Smooth muscle cell (in vitro differentiated cells): ENCODE measurements at regions not wholly inside any gene's neighbourhood (a gene's known extent, or its start where the extent isn't known, plus 50 kb on each side); places are given as distances from the start of the nearest gene placed in this dataset.

Experiments used
- DNase-seq: peaks from one replicate; lab custom pipeline; 2025; ENCODE audit not compliant: unreplicated experiment; lab: John Stamatoyannopoulos, UW
- H2AFZ ChIP-seq: fragments of 200-600 bp; sonication (generic); 2 replicates; pipeline ENCODE4 v1.6.0; 2016; ENCODE audit warnings: antibody characterized with exemption, low read depth, mild to moderate bottlenecking
- H3F3A ChIP-seq: fragments of 200-600 bp; sonication (generic); 2 replicates; pipeline ENCODE4 v1.6.0; 2017; ENCODE audit warnings: antibody characterized with exemption, low read depth
- H3K27ac ChIP-seq: fragments of 200-600 bp; sonication (generic); 2 replicates; pipeline ENCODE4 v1.5.1; 2016; ENCODE audit warnings: low read depth, mild to moderate bottlenecking
- H3K27me3 ChIP-seq: fragments of 200-600 bp; sonication (generic); 2 replicates; pipeline ENCODE4 v1.6.1; 2016; ENCODE audit warnings: low read depth, mild to moderate bottlenecking
- H3K36me3 ChIP-seq: fragments of 200-600 bp; sonication (generic); 2 replicates; pipeline ENCODE4 v1.5.1; 2016; ENCODE audit warnings: low read depth
- H3K4me1 ChIP-seq: fragments of 200-600 bp; sonication (generic); 2 replicates; pipeline ENCODE4 v1.5.1; 2016; ENCODE audit warnings: low read depth
- H3K4me2 ChIP-seq: fragments of 200-600 bp; sonication (generic); 2 replicates; pipeline ENCODE4 v1.6.0; 2016; ENCODE audit warnings: mild to moderate bottlenecking
- H3K4me3 ChIP-seq: fragments of 200-600 bp; sonication (generic); 2 replicates; pipeline ENCODE4 v1.5.1; 2016; ENCODE audit warnings: mild to moderate bottlenecking
- H3K79me2 ChIP-seq: fragments of 200-600 bp; sonication (generic); 2 replicates; pipeline ENCODE4 v1.6.0; 2016; ENCODE audit warnings: low read depth, mild to moderate bottlenecking
- H3K9ac ChIP-seq: fragments of 200-600 bp; sonication (generic); 2 replicates; pipeline ENCODE4 v1.6.0; 2016; ENCODE audit warnings: low read depth
- H3K9me3 ChIP-seq: fragments of 200-600 bp; sonication (generic); replicated peaks from 2 replicates; pipeline ENCODE4 v1.5.1; 2016; ENCODE audit warnings: low read depth
- H4K20me1 ChIP-seq: fragments of 200-600 bp; sonication (generic); 2 replicates; pipeline ENCODE4 v1.6.0; 2016; ENCODE audit warnings: low read depth
- WGBS: methylation state at CpG from one replicate; pipeline ENCODE4 v1.1.7; 2016; ENCODE audit warnings: low lambda C conversion rate; 5-methylcytosine and 5-hydroxymethylcytosine counted together
- TF ChIP-seq, protein P1 (sequence below): fragments of 200-600 bp; sonication (generic); IDR thresholded peaks from 2 replicates; pipeline ENCODE4 v1.5.1; 2017; ENCODE audit warnings: borderline replicate concordance, mild to moderate bottlenecking, antibody characterized with exemption; ENCODE audit not compliant: insufficient read depth, poor library complexity, severe bottlenecking

DNA sequence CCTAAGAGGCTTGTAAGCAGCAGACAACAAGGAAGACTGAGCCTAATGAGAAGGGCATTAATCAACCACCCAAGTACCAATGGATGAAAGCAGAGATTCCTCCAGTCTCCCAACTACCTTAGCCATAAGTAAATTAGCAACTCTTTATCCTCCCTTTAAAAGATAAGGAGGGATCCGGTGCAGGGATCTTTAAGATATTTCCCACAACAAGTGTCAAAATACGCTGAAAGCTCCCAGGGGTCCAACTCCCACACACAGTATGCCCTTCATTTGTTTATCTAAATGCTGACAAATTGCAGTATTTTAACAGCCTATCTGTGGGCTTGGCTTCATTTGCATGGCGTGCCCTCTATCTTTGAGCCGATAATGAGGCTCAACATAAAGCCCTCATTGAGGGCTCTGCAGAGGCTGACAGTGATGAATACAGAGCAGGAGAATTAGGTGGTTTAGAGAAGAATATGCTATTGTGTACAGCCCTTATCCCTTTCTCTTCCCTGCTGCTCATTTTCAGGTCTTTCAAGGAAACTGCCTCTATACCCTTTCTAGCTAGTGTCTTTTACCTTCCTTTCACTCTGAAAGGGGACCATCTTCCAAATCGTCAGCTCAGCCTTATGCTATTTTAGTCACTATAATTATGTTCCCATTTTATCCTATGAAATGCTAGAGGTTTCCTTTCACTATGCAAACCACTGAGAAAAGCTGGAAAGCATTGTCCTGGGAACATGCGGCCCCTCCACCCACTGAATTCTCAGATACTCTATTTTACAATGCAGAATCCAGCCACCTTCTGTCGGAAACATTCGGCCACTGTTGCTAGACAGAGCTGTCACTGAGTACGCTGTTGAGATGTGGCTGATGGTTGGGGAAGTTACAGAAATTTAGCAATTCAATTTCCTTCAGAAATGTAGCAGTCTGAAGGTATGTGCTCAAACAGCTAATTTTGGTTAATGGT is 575.2 kb upstream of the JAG1 start:
- Histone ChIP-seq H3K36me3 (no peaks in the 10 kb centered on the region), H3K27ac (no peak overlapping the region), H3K9me3 (no peaks in the 10 kb centered on the region), H3K4me1 (peaks cover 33% of the 10 kb centered on the region), H3K9ac (no peak overlapping the region), H2AFZ (no peak overlapping the region), H3K4me3 (no peak overlapping the region), H3K79me2 (no peaks in the 10 kb centered on the region), H3K27me3 (no peaks in the 10 kb centered on the region), H4K20me1 (no peaks in the 10 kb centered on the region), H3K4me2 (peak overlapping the region; percentile 35), H3F3A (no peaks in the 10 kb centered on the region)
- TF ChIP-seq, protein P1, sequence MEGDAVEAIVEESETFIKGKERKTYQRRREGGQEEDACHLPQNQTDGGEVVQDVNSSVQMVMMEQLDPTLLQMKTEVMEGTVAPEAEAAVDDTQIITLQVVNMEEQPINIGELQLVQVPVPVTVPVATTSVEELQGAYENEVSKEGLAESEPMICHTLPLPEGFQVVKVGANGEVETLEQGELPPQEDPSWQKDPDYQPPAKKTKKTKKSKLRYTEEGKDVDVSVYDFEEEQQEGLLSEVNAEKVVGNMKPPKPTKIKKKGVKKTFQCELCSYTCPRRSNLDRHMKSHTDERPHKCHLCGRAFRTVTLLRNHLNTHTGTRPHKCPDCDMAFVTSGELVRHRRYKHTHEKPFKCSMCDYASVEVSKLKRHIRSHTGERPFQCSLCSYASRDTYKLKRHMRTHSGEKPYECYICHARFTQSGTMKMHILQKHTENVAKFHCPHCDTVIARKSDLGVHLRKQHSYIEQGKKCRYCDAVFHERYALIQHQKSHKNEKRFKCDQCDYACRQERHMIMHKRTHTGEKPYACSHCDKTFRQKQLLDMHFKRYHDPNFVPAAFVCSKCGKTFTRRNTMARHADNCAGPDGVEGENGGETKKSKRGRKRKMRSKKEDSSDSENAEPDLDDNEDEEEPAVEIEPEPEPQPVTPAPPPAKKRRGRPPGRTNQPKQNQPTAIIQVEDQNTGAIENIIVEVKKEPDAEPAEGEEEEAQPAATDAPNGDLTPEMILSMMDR = no peak
- WGBS = 14% methylated on average over 9 of the region's 9 CpGs
- no peak for DNase-seq

DNA sequence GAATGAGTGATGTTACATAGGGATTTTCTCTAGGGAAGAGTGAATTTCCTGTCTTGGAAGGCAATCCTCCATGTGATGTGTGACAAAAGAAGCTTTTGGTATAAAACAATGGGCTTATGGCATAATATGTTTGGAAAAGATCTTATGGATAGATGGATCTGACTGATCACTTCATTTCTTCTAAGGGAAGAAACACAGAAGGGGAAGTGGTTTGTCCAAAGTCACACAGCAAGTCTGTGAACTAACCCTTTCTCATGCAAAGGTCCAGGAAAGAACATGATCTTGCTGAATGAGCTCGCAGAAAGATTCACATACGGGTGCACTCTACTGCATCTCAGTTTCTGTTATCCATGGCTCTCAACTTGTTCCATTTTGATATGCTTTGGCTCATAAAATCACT is 575.9 kb upstream of the JAG1 start:
- H3K4me3 ChIP-seq = no peak overlapping the region
- no peaks in the 10 kb centered on the region for H3K36me3 ChIP-seq
- H3K27me3 ChIP-seq = no peaks in the 10 kb centered on the region
- H3K4me1 ChIP-seq = peaks cover 33% of the 10 kb centered on the region
- no peaks in the 10 kb centered on the region for H4K20me1 ChIP-seq
- no peaks in the 10 kb centered on the region for H3K9me3 ChIP-seq
- H3F3A ChIP-seq = no peaks in the 10 kb centered on the region
- no peak overlapping the region for H3K9ac ChIP-seq
- no peaks in the 10 kb centered on the region for H3K79me2 ChIP-seq
- TF ChIP-seq, protein P1 = no peak
- WGBS = 78% methylated on average over 2 of the region's 2 CpGs
- DNase-seq = no peak
- H2AFZ ChIP-seq = no peak overlapping the region
- no peak overlapping the region for H3K4me2 ChIP-seq
- no peak overlapping the region for H3K27ac ChIP-seq

DNA sequence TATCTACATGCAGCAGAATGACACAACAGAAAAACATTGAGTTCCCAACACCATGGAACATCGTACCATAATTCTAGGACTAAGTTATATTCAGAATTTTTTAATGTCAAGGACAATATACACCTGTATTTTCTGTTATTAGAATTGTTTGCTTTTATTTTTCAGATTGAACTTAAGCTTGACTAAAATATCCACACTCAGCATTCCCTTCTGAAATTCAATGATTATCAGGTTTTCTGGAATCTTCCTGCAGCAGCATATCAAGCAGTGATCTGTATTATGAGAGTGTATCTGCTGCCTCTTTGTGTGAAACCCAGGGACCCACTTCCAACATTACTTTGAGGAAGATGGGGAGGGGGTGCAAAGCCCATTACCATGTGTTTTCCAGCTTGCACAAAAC is 578.6 kb upstream of the JAG1 start:
- WGBS = 95% methylated on average over 1 of the region's 1 CpG
- no peaks in the 10 kb centered on the region for H3K36me3 ChIP-seq

More for the DNA sequence above, 578.6 kb upstream of the JAG1 start:
- Histone ChIP-seq H3K79me2 (no peaks in the 10 kb centered on the region), H3K4me1 (peaks cover 27% of the 10 kb centered on the region), H3K27me3 (no peaks in the 10 kb centered on the region), H3K4me2 (no peak overlapping the region), H4K20me1 (no peaks in the 10 kb centered on the region), H3K27ac (no peak overlapping the region), H3K4me3 (no peak overlapping the region), H2AFZ (no peak overlapping the region), H3K9ac (no peak overlapping the region), H3K9me3 (no peaks in the 10 kb centered on the region), H3F3A (no peaks in the 10 kb centered on the region)
- no peak for DNase-seq
- TF ChIP-seq, protein P1 = no peak
